ENCODE measurements at regions not wholly inside any gene's neighbourhood (a gene's known extent, or its start where the extent isn't known, plus 50 kb on each side); places are given as distances from the start of the nearest gene placed in this dataset.

- no peak for DNase-seq (ENCODE audit: low spot score)
- in situ Hi-C loops (cut with MboI; ENCODE audit: low pct_unique_long_range_greater_than_20kb, low sequenced_read_pairs, unreplicated experiment), result no loop called here
- TF ChIP-seq CTCF (IDR thresholded peaks at IDR 0.05; ENCODE audit: extremely low read depth, insufficient read depth, missing control alignments), result no peak
Observed at GRCh38 chr13:109858319-109858718, 71.9 kb upstream of the IRS2 start.

- in situ Hi-C loops (cut with MboI; ENCODE audit: low pct_unique_long_range_greater_than_20kb, low sequenced_read_pairs, unreplicated experiment), result no loop called here
- TF ChIP-seq CTCF (IDR thresholded peaks at IDR 0.05; ENCODE audit: extremely low read depth, insufficient read depth, missing control alignments), result no peak
- DNase-seq (ENCODE audit: low spot score), result no peak
Observed at GRCh38 chr13:109857803-109858202, 71.4 kb upstream of the IRS2 start.

- DNase-seq (ENCODE audit: low spot score), result no peak
- no peak for TF ChIP-seq CTCF (IDR thresholded peaks at IDR 0.05; ENCODE audit: extremely low read depth, insufficient read depth, missing control alignments)
- in situ Hi-C loops (cut with MboI; ENCODE audit: low pct_unique_long_range_greater_than_20kb, low sequenced_read_pairs, unreplicated experiment), result no loop called here
Observed at GRCh38 chr13:109857325-109857724, 70.9 kb upstream of the IRS2 start.

GRCh38 chr13:109856350-109856749 lies 70.0 kb upstream of the IRS2 start:
- no peak for DNase-seq (ENCODE audit: low spot score)
- in situ Hi-C loops (cut with MboI; ENCODE audit: low pct_unique_long_range_greater_than_20kb, low sequenced_read_pairs, unreplicated experiment), result no loop called here
- TF ChIP-seq CTCF (IDR thresholded peaks at IDR 0.05; ENCODE audit: extremely low read depth, insufficient read depth, missing control alignments), result no peak

- in situ Hi-C loops (cut with MboI; ENCODE audit: low pct_unique_long_range_greater_than_20kb, low sequenced_read_pairs, unreplicated experiment), result no loop called here
- no peak for DNase-seq (ENCODE audit: low spot score)
- no peak for TF ChIP-seq CTCF (IDR thresholded peaks at IDR 0.05; ENCODE audit: extremely low read depth, insufficient read depth, missing control alignments)
Observed at GRCh38 chr13:109853153-109853552, 66.8 kb upstream of the IRS2 start.

- in situ Hi-C loops (cut with MboI; ENCODE audit: low pct_unique_long_range_greater_than_20kb, low sequenced_read_pairs, unreplicated experiment), result no loop called here
- no peak for TF ChIP-seq CTCF (IDR thresholded peaks at IDR 0.05; ENCODE audit: extremely low read depth, insufficient read depth, missing control alignments)
- no peak for DNase-seq (ENCODE audit: low spot score)
Observed at GRCh38 chr13:109846185-109846584, 59.8 kb upstream of the IRS2 start.

GRCh38 chr13:109844396-109844795 lies 58.0 kb upstream of the IRS2 start:
- no peak for DNase-seq (ENCODE audit: low spot score)
- in situ Hi-C loops (cut with MboI; ENCODE audit: low pct_unique_long_range_greater_than_20kb, low sequenced_read_pairs, unreplicated experiment), result no loop called here
- TF ChIP-seq CTCF (IDR thresholded peaks at IDR 0.05; ENCODE audit: extremely low read depth, insufficient read depth, missing control alignments), result no peak

Measured in GM13977 (cell line).